ENCODE measurements at regions not wholly inside any gene's neighbourhood (a gene's known extent, or its start where the extent isn't known, plus 50 kb on each side); places are given as distances from the start of the nearest gene placed in this dataset.

DNA sequence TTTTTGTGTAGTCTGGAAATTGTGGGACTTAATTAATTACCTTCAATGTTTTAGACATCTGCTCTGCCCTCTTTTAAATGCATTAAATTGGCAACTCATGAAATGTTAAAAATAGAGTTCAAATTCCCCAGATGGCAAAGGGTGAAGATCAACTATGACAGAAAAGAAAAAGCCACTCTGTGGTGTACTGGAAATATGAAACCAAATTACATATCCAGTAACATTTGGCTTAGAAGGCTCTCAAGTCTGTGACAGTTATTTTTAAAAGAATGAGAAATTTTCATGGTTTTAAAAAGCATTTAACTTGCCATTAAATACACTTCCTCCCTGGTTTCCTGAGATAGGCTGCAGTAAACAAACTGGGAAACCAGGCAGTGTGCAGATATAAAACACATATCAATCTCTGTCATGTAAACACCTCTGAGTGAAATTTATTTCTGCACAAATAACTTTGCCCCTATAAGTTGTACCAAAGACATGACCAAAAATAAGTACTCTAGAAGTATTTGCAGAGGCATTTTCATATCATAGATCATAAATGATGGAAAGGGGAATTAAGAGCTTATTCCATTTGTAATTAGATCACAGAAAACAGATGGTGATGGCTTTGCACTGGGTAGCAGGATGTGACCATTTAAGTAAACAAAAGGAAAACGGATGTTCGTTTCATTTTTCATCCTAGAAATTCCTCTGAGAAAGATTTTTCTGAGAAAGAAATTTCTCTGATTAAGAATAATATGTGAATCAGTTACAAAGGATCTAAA is 360.1 kb downstream of the SAMD5 start:
- no peak for DNase-seq

GRCh38 chr6:147869201-147869600 is 360.7 kb downstream of the SAMD5 start:
- DNase-seq, result no peak

GRCh38 chr6:147869869-147870268 is 361.4 kb downstream of the SAMD5 start:
- no peak for DNase-seq

GRCh38 chr6:147870506-147871110 is 362.1 kb downstream of the SAMD5 start:
- no peak for DNase-seq

DNA sequence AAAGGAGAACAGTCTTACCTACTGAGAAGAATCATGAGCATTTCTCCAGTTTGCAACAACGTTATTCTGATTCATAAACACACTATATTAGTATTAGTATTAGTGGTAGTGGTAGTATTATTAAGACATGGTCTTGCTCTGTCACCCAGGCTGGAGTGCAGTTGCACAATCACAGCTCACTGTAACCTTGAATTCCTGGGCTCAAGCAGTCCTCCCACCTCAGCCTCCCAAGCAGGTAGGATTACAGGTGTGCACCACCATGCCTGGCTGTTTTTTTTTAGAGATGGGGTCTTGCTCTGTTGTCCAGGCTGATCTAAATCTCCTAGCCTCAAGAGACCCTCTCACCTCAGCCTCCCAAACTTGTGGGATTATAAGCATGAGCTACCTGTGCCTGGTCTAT is 363.5 kb downstream of the SAMD5 start:
- DNase-seq, result no peak

- no peak for DNase-seq
Observed at GRCh38 chr6:147873816-147874215, 365.3 kb downstream of the SAMD5 start.

GRCh38 chr6:147874322-147874721 is 365.8 kb downstream of the SAMD5 start:
- DNase-seq, result no peak

DNA sequence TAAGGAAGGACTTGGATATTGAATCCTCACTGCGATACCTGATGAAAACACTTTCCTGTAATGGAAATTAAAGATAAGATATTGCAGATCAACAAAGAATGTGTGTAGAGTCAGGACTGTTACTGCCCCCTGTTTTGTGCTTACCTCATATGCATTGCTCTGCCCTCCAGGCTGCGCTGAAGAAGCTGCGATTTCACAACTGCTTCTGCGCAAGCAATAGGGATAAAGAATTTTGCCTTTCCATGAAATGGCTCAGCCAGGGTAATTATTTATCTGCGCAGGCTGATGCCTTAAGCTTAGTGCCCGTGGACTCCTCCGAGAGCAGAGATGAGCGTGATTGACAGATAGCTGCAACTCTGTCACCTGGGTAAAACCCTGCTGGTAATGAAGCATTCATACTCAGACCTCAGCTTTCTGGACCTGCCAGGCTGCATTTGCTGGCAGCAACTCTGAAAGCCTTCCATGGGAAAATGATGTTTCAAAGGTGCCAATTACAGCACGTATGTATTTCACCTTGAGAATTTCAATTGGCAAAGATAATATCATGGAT is 370.6 kb downstream of the SAMD5 start:
- DNase-seq, result no peak

- no peak for DNase-seq
Observed at GRCh38 chr6:147881432-147881831, 372.9 kb downstream of the SAMD5 start.

GRCh38 chr6:147888374-147888773 is 379.9 kb downstream of the SAMD5 start:
- DNase-seq, result no peak

DNA sequence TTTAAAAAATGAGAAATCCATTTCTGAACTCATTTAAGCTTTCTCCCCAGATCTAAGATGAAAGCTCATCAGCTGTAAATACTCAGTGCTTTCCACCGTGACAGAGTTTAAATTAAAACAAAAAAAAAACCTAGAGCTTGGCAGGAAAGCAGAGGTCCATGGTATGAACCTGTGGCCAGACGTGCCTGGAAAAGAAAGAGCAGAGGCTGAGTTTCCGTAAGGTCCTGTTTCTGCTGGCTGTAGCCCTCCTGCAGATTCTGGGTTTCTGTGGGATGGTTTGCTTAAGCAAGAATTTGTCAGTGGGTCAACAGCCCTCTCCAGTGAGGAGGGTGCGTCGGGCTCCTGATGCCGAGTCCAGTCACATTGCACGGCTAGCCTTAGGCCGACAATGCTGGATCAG is 383.2 kb downstream of the SAMD5 start:
- DNase-seq, result no peak

DNA sequence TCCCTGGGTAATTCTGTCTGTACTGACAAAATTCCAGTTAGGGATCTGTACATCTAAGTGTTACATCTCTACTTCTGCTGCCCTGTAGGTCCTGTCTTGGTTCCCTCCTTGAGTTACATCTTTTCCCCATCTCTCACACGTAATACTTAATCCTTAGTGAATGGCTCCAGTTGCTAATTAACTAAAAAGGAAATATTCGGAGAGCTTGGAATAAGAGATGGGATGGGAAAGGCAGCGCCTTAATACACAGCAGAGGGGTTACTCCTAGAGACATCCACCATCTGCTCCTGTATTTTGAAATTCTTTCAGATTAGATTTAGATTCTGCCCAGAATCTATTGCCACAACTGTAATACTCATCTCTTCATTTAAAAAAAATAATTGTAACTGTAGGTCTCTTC is 384.0 kb downstream of the SAMD5 start:
- no peak for DNase-seq

GRCh38 chr6:147895272-147895671 is 386.8 kb downstream of the SAMD5 start:
- no peak for DNase-seq

DNA sequence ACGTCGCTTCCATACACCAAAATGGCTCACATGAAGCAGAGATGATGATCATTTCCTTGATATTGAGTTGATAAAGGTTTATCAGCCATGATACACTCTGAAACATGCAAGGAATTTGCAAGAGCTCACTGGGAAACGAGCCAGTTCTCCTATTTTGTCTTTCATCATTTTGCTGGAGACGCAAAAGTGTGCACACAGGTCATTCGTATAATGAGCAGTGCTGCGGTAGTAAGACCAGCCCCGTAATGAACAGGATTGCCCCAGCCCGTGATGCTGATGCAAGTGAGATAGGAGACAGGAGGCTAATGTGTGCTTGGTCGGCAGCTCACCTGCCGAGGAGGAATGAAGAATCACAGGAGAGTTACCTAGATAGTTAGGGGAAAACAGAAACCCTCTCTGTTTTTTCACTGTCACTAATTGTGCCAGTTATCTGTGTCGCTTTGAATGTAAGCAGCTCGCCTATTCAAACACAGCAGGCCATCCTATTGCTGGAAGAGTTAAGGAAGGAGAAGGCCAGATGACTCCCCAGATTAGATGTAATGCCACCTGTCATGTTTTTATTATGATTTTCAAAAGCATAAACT is 391.8 kb downstream of the SAMD5 start:
- no peak for DNase-seq

- no peak for DNase-seq
Observed at GRCh38 chr6:147903321-147903720, 394.8 kb downstream of the SAMD5 start.

DNA sequence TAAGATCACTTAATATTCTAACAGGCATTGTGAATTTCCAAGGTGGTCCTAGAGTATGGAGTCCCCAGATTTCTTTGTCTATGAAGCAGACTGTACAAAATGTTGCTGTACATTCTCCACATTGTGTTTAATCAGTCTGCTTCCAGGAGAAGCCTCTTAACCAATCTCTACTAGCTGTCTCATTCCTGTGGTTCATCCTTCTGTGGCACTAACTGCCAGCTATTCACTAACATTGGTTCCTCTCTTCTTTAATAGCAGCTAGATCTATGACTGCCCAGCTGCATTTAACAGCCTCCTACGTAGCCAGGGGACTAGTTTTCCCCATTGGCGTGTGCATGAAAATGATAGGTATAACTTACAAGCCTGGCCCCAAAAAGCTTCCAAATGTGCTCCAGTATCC is 395.4 kb downstream of the SAMD5 start:
- DNase-seq, result no peak

GRCh38 chr6:147904416-147904815 is 395.9 kb downstream of the SAMD5 start:
- DNase-seq, result no peak

GRCh38 chr6:147905711-147906110 is 397.2 kb downstream of the SAMD5 start:
- no peak for DNase-seq

GRCh38 chr6:147906361-147906760 is 397.9 kb downstream of the SAMD5 start:
- DNase-seq, result no peak

DNA sequence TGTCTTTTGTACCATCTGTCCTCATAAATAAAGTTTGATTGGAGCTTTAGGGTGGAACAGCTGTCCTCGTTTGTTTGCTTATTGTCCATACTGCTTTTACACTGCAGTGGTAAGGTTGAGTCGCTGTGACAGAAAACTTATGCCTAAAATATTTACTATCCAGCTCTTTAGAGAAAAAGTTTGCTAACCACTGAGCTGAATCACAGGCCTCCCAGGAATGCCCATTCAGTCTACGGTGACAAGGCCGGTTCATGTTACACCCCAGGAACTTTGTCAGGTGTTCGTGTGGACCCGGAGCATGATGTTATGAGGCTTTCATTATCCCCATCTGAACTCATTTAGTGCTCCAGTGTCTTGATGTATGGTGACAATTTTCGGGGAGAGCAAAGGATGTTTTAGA is 401.1 kb downstream of the SAMD5 start:
- no peak for DNase-seq

DNA sequence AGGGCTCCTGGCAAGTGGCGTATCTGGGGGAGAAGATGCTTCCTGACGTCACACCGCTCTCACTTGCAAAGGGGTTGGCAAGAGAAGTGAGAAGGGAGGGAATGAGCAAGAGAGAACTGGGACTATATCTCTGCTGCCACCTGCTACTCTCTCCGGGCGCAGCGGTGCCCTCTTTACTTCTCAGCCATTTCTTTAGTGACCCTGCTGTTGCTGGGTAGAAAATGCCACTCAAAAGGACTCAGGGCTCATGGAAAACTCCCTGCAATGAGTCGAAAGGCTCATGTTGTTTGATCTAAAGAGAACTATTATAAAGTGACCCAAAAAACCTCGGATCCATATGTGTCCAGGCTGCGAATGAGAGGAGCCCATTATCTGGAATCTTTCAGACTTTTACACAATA is 401.8 kb downstream of the SAMD5 start:
- DNase-seq, result no peak

GRCh38 chr6:147911057-147911456 is 402.6 kb downstream of the SAMD5 start:
- no peak for DNase-seq

DNA sequence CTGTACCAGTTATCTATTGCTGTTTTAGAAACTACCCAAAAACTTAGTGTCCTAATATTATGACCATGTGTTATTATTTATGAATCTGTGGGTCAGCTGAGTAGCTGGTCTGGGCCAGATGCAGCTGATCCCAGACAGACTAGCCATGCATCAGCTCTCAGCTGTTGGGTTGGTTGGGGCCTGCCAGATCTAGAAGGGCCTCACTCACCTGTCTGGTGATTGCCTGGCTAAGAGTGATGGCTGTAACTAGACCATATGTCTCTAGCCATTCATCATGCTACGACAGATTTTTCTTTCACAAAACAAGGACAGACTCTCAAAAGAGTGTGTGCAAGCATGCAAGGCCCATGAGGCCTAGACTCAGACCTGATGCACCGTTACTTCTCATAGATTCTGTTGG is 403.2 kb downstream of the SAMD5 start:
- DNase-seq, result no peak

GRCh38 chr6:147922799-147923198 is 414.3 kb downstream of the SAMD5 start:
- no peak for DNase-seq

Data from activated CD4-positive, alpha-beta T cell treated with anti-CD3 and anti-CD28 coated beads, Interleukin-2, amount 50 U/mL, for 16 hours (primary cell).